ENCODE measurements at regions not wholly inside any gene's neighbourhood (a gene's known extent, or its start where the extent isn't known, plus 50 kb on each side); places are given as distances from the start of the nearest gene placed in this dataset.

DNA sequence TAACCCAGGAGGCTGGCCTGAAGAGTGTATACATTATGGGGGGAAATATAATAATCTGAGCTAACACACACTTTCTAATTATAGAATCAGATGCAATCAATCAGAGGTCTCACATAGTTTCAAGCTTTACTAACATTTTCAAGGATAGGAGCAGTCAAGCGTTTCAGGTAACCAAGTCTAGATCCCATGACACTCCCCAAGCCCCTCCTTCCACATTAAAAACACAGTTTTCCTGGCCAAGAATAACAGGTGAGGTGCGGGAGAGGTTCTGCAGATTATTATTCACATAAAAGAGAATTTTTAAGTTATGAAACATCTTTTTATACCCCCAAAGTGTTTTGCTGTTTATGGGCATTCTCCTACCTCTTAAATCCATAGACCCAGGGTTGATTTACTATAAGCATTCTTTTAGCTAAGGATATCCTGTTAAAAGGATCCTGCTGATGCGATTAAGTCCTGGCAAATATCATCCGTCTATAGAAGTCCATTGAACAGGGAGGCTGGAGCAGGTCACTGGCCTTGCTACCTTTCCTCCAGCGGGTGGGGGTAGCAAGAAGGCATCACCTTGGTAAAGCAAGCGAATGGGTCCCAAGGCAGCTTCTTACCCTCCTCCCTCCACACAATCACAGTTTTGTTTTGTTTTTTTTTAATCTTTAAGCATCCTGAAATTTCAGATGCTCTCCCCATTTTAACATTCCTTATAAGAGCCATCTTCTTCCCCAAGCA, 104.7 kb upstream of the GPM6A start:
- Histone ChIP-seq H3K4me1 (ENCODE audit: control insufficient read depth, insufficient read depth, low read length, poor library complexity, severe bottlenecking) (no peaks in the 10 kb centered on the region), H3K4me3 (ENCODE audit: extremely low read depth, insufficient read depth, low read length, poor library complexity, severe bottlenecking) (no peak overlapping the region), H3K36me3 (ENCODE audit: control insufficient read depth, insufficient read depth, low read length) (no peaks in the 10 kb centered on the region), H3K9me3 (ENCODE audit: control insufficient read depth, low read length) (no peaks in the 10 kb centered on the region), H3K27ac (ENCODE audit: low read depth, low read length, severe bottlenecking) (no peak overlapping the region)
- 94% methylated on average over 3 to 4 of the region's 6 CpGs for WGBS, 2 experiments (ENCODE audit: insufficient coverage in 2 of 2)

DNA sequence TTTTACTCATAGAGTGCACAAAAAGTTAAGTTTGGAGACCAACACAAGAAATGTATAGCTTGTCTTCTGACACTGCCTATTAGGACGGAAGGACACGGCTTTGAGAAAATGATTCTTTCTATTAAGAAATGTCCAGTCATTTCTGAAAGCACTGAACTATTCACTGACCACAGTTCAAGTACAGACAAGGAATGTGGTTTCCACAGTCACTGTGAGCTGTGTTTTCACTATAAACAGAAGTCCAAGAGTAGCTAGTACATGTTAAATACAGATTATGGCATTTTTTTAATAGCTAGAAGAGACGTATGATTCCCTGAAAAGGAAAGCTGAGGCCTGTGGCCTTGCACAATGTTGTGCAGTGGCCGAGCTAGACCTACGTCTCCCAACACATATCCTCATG, 115.1 kb upstream of the GPM6A start:
- 100% methylated on average over 1 of the region's 5 CpGs; no CpG with 5 or more reads in 1 of the 2 experiments for WGBS, 2 experiments (ENCODE audit: insufficient coverage in 2 of 2)
- Histone ChIP-seq H3K9me3 (ENCODE audit: control insufficient read depth, low read length) (no peaks in the 10 kb centered on the region), H3K4me3 (ENCODE audit: extremely low read depth, insufficient read depth, low read length, poor library complexity, severe bottlenecking) (no peak overlapping the region), H3K4me1 (ENCODE audit: control insufficient read depth, insufficient read depth, low read length, poor library complexity, severe bottlenecking) (no peaks in the 10 kb centered on the region), H3K36me3 (ENCODE audit: control insufficient read depth, insufficient read depth, low read length) (no peaks in the 10 kb centered on the region), H3K27ac (ENCODE audit: low read depth, low read length, severe bottlenecking) (no peak overlapping the region)

DNA sequence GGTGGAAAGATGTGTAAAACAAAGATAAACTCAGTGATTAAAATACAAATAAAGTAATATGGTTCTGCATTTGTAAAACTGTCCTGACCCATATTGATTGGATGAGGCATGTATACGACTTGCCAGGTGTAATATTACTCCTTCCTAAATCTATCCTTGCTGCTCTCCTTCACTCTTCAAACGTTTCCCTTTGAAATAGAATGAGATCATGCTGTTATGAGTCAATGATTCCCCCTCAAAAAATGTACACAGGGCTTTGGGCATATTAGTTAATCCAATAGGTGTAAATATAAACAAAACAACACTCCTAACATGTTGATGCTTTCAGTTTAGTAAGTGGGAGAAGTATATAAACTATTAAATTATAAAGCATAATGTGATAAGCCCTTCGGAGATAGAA, 117.4 kb upstream of the GPM6A start:
- H3K36me3 ChIP-seq (ENCODE audit: control insufficient read depth, insufficient read depth, low read length) = no peaks in the 10 kb centered on the region
- no peak overlapping the region for H3K4me3 ChIP-seq (ENCODE audit: extremely low read depth, insufficient read depth, low read length, poor library complexity, severe bottlenecking)
- H3K4me1 ChIP-seq (ENCODE audit: control insufficient read depth, insufficient read depth, low read length, poor library complexity, severe bottlenecking) = no peaks in the 10 kb centered on the region
- no peaks in the 10 kb centered on the region for H3K9me3 ChIP-seq (ENCODE audit: control insufficient read depth, low read length)
- no peak overlapping the region for H3K27ac ChIP-seq (ENCODE audit: low read depth, low read length, severe bottlenecking)
- WGBS, 2 experiments (ENCODE audit: insufficient coverage in 2 of 2) = 80% methylated on average over 1 of the region's 3 CpGs; no CpG with 5 or more reads in 1 of the 2 experiments

DNA sequence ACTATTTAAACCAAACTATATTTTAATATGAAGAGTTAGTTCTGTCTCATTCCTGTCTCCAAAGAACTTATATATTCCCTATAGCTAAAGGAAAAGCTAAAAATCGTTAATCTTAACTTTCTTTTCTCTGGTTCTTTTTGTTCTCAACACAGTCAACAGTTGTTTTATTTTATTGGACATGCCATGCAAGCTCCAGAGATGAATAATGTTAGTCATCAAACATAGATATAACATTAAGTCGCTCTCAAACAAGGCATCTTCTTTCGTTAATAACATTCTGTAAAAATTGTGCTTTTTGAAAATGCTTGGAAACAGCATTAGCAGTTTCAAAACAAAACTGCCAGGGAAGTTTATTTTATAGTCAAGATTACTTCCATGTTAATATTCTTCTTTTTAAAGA, 117.9 kb upstream of the GPM6A start:
- no peaks in the 10 kb centered on the region for H3K4me1 ChIP-seq (ENCODE audit: control insufficient read depth, insufficient read depth, low read length, poor library complexity, severe bottlenecking)
- H3K27ac ChIP-seq (ENCODE audit: low read depth, low read length, severe bottlenecking) = no peak overlapping the region
- H3K36me3 ChIP-seq (ENCODE audit: control insufficient read depth, insufficient read depth, low read length) = no peaks in the 10 kb centered on the region
- H3K9me3 ChIP-seq (ENCODE audit: control insufficient read depth, low read length) = no peaks in the 10 kb centered on the region
- no peak overlapping the region for H3K4me3 ChIP-seq (ENCODE audit: extremely low read depth, insufficient read depth, low read length, poor library complexity, severe bottlenecking)
- WGBS, 2 experiments (ENCODE audit: insufficient coverage in 2 of 2) = 86% methylated on average over 1 of the region's 3 CpGs; no CpG with 5 or more reads in 1 of the 2 experiments

DNA sequence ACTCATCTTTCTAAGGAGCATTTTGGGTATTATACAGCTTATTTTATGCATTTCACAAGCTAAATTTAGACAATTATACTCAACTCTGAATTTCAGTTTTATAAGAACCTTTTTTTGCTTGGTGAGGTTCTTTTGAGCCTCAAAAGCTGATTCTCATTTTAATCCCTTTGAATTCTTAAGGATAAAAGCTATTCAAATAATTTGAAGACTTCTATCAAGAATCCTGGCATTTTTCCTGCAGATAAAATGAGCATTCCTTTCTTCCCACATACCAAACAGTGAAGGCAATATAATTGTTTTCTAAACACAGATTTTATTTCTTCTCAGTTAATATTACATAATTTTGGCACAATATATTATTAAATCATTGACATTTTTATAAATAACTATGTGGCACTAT, 118.4 kb upstream of the GPM6A start:
- Histone ChIP-seq H3K9me3 (ENCODE audit: control insufficient read depth, low read length) (no peaks in the 10 kb centered on the region), H3K4me3 (ENCODE audit: extremely low read depth, insufficient read depth, low read length, poor library complexity, severe bottlenecking) (no peak overlapping the region), H3K4me1 (ENCODE audit: control insufficient read depth, insufficient read depth, low read length, poor library complexity, severe bottlenecking) (no peaks in the 10 kb centered on the region), H3K36me3 (ENCODE audit: control insufficient read depth, insufficient read depth, low read length) (no peaks in the 10 kb centered on the region), H3K27ac (ENCODE audit: low read depth, low read length, severe bottlenecking) (no peak overlapping the region)

DNA sequence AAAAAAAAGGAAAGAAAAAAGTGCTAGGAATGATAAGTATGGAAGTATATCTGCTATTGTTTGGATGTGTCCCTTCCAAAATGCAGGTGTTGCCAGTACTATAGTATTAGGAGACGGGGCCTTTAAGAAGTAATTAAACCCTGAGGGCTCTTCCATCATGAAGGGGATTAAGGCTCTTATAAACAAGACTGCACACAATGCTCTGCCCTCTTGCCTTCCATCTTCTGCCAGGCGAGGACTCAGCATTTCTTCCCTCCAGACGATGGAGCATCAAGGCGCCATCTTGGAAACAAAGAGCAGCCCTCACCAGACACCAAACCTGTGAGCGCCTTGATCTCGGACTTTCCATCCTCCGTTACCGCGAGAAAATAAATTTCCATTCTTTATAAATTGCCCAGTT, 120.1 kb upstream of the GPM6A start:
- Histone ChIP-seq H3K4me3 (ENCODE audit: extremely low read depth, insufficient read depth, low read length, poor library complexity, severe bottlenecking) (no peak overlapping the region), H3K27ac (ENCODE audit: low read depth, low read length, severe bottlenecking) (no peak overlapping the region), H3K9me3 (ENCODE audit: control insufficient read depth, low read length) (no peaks in the 10 kb centered on the region), H3K36me3 (ENCODE audit: control insufficient read depth, insufficient read depth, low read length) (no peaks in the 10 kb centered on the region), H3K4me1 (ENCODE audit: control insufficient read depth, insufficient read depth, low read length, poor library complexity, severe bottlenecking) (no peaks in the 10 kb centered on the region)
- 96 to 100% methylated on average over 4 to 9 of the region's 9 CpGs for WGBS, 2 experiments (ENCODE audit: insufficient coverage in 2 of 2)

DNA sequence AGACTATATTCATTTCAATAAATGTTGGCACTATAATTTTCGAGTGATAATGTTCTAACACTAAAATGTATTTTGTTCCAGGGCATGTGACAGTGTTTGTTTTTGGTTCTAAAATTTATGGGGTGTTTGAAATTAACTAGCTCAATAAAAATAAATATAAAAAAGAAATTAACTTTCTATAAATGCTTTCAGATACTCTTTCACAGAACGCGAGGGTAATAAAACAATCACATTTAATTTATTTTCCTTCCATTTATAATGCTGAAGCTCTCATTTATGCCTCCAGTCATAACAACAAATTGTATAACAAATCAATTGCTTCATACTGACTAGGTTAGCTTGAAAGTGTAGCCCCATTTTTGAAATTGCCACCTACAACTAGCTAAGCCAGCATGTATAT, 122.4 kb upstream of the GPM6A start:
- no peaks in the 10 kb centered on the region for H3K4me1 ChIP-seq (ENCODE audit: control insufficient read depth, insufficient read depth, low read length, poor library complexity, severe bottlenecking)
- no peaks in the 10 kb centered on the region for H3K9me3 ChIP-seq (ENCODE audit: control insufficient read depth, low read length)
- H3K36me3 ChIP-seq (ENCODE audit: control insufficient read depth, insufficient read depth, low read length) = no peaks in the 10 kb centered on the region
- no peak overlapping the region for H3K4me3 ChIP-seq (ENCODE audit: extremely low read depth, insufficient read depth, low read length, poor library complexity, severe bottlenecking)
- H3K27ac ChIP-seq (ENCODE audit: low read depth, low read length, severe bottlenecking) = no peak overlapping the region
- WGBS, 2 experiments (ENCODE audit: insufficient coverage in 2 of 2) = 100% methylated on average over 2 of the region's 3 CpGs

DNA sequence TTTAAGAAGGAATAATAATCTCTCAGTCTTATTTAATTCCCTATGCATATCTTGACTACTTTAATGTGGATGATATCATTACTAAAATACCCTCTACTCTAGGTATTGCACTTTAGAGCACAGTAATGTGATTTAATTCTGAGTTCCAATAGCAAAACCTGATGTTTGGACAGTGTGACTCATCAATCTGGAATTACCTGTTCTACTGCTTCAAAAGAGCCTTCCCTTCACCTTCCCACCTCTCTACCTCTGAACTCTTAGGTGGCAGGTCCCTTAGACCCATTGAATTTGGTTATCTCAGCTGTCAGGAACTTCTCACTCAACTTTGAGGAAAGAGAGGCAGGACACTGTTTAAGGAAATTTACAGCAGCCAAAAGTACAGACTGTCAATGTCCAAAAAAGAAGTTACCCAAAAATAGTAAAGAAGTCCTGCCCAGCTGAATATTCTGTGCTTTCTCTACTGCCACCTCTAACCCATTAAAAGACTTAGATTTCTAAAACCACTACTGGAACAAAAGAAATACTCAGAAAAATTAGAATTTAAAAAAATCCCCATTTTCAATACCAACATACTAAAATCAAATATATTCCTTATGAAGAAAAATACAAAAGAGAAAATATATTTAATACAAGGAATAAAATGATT, 123.1 kb upstream of the GPM6A start:
- Histone ChIP-seq H3K9me3 (ENCODE audit: control insufficient read depth, low read length) (no peaks in the 10 kb centered on the region), H3K4me3 (ENCODE audit: extremely low read depth, insufficient read depth, low read length, poor library complexity, severe bottlenecking) (no peak overlapping the region), H3K36me3 (ENCODE audit: control insufficient read depth, insufficient read depth, low read length) (no peaks in the 10 kb centered on the region), H3K4me1 (ENCODE audit: control insufficient read depth, insufficient read depth, low read length, poor library complexity, severe bottlenecking) (no peaks in the 10 kb centered on the region), H3K27ac (ENCODE audit: low read depth, low read length, severe bottlenecking) (no peak overlapping the region)

DNA sequence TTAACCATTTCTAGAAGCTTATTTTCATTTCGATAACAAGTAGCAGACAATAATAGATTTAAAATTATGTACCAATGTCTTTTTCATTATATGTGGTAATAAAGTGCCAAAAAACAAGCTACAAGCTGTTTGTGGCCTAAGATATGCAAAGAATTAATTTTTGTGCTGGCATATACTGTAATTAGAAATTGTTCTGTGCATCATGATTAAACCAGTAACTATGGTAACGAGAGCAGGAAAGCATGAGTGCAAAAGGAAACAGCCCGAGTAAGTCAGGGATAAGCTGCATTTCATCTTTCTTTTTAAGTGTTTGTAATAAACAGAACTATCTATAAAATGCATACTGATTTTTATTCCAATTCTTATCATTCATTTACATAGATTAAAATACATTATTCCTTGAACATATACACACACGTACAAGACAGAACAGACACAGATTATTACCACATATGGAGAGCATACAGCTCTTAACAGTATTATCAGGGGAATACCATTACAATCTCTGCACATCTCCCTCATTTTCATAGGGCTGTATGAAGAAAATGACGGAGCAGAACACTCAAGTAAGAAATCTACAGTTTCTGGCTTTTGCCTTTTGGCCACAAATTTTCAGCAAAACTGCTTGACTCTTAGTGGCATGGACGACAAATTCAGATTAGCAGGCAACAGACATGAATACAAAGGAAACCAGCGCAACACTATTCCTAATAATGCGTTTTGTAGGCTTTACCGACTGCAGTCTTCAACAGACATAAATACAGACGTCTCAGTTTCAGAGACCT, 121.3 kb upstream of the WDR17 start:
- no peak overlapping the region for H3K4me3 ChIP-seq (ENCODE audit: extremely low read depth, insufficient read depth, low read length, poor library complexity, severe bottlenecking)
- WGBS, 2 experiments (ENCODE audit: insufficient coverage in 2 of 2) = 79 to 88% methylated on average over 5 to 6 of the region's 10 CpGs
- H3K4me1 ChIP-seq (ENCODE audit: control insufficient read depth, insufficient read depth, low read length, poor library complexity, severe bottlenecking) = no peaks in the 10 kb centered on the region

DNA sequence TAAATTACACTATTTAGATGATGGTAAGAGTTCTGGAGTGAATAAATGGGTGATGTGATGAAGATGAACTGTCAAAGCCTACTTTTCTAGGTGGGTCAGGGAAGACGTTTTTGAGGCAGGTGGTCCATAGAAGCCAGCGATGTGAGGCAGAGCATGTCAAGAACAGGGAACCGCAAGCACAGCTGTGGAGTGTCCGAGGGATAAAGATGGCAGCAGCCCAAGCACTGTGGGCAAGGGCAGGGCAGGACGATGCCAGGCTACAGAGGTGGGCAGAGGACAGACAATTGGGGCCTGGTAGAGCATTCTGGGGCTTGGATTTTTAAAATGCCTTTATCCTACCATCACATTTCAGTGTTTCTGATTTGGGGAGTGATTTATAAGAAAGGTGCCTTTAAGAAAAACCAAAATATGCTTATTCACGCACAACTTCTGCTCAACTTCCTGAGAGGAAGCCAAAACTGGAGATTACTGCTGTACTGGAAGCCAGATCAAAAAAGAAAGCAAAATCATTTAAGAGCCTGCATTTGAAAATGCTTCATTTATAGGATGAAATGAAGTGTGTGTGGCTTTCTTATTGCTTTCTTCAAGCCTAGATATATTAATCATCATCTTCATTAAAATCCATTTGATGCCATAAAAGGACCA, 119.0 kb upstream of the WDR17 start:
- no peaks in the 10 kb centered on the region for H3K4me1 ChIP-seq (ENCODE audit: control insufficient read depth, insufficient read depth, low read length, poor library complexity, severe bottlenecking)
- whole genome bisulfite sequencing, 2 experiments (ENCODE audit: insufficient coverage in 2 of 2) = 74 to 79% methylated on average over 3 to 4 of the region's 6 CpGs
- no peaks in the 10 kb centered on the region for H3K9me3 ChIP-seq (ENCODE audit: control insufficient read depth, low read length)
- no peak overlapping the region for H3K4me3 ChIP-seq (ENCODE audit: extremely low read depth, insufficient read depth, low read length, poor library complexity, severe bottlenecking)
- no peak overlapping the region for H3K27ac ChIP-seq (ENCODE audit: low read depth, low read length, severe bottlenecking)
- no peaks in the 10 kb centered on the region for H3K36me3 ChIP-seq (ENCODE audit: control insufficient read depth, insufficient read depth, low read length)

More for the DNA sequence above, 121.3 kb upstream of the WDR17 start:
- Histone ChIP-seq H3K9me3 (ENCODE audit: control insufficient read depth, low read length) (no peaks in the 10 kb centered on the region), H3K27ac (ENCODE audit: low read depth, low read length, severe bottlenecking) (no peak overlapping the region), H3K36me3 (ENCODE audit: control insufficient read depth, insufficient read depth, low read length) (no peaks in the 10 kb centered on the region)

All from mesodermal cell (in vitro differentiated cells).